SK-N-SH (cell line): ENCODE measurements at regions not wholly inside any gene's neighbourhood (a gene's known extent, or its start where the extent isn't known, plus 50 kb on each side); places are given as distances from the start of the nearest gene placed in this dataset.

Experiments used
- CTCF ChIA-PET: fragments of 300-600, 350-600 bp; formaldehyde crosslinking; extraction: SDS; loops from one replicate; lab custom pipeline; 2021; lab: Yijun Ruan, JAX
- POLR2A ChIA-PET: fragments of 350-600 bp; sonication (Branson Sonifier 250); formaldehyde crosslinking; extraction: SDS; loops from one replicate; lab custom pipeline; 2020; ENCODE audit warnings: antibody characterized with exemption, inconsistent platforms; lab: Yijun Ruan, JAX
- DNase-seq: peaks from one replicate; pipeline ENCODE4 v3.0.0; 2012
- H2AFZ ChIP-seq: fragments of 200-600 bp; sonication (generic); 2 replicates; pipeline ENCODE4 v1.8.1; 2016; ENCODE audit warnings: antibody characterized with exemption, mild to moderate bottlenecking, low read depth
- H3F3A ChIP-seq: fragments of 200-600 bp; sonication (generic); replicated peaks from 2 replicates; pipeline ENCODE3; 2016; ENCODE audit warnings: antibody characterized with exemption, mild to moderate bottlenecking; ENCODE audit not compliant: insufficient read depth
- H3K27ac ChIP-seq, 2 experiments: fragments of 200-500 bp in 1 of 2; fragments of 200-600 bp in 1 of 2; sonication (Bioruptor generic) in 1 of 2; sonication (generic), shearing (Covaris generic) in 1 of 2; 2 replicates each; pipeline versions ENCODE4 v1.5.1 to v1.6.1; 2014 to 2016; ENCODE audit warnings: low read depth in 2 of 2, inconsistent platforms in 1 of 2, low read length in 1 of 2, mild to moderate bottlenecking in 1 of 2, mixed read lengths in 1 of 2
- H3K27me3 ChIP-seq: fragments of 200-600 bp; sonication (generic), shearing (Covaris generic); 2 replicates; pipeline ENCODE4 v1.6.1; 2016; ENCODE audit warnings: mixed run types; ENCODE audit not compliant: insufficient read depth
- H3K36me3 ChIP-seq, 2 experiments: fragments of 200-500 bp in 1 of 2; fragments of 200-600 bp in 1 of 2; sonication (Bioruptor generic) in 1 of 2; sonication (generic) in 1 of 2; replicated peaks in 1 of 2; 2 replicates each; pipeline versions ENCODE3 to v1.5.1; 2014 to 2016; ENCODE audit warnings: low read length in 1 of 2, mild to moderate bottlenecking in 1 of 2; ENCODE audit not compliant: insufficient read depth in 2 of 2, control insufficient read depth in 1 of 2
- H3K4me1 ChIP-seq, 2 experiments: fragments of 200-500 bp in 1 of 2; fragments of 200-600 bp in 1 of 2; sonication (Bioruptor generic) in 1 of 2; sonication (generic), shearing (Covaris generic) in 1 of 2; 2 replicates each; pipeline versions ENCODE4 v1.5.1 to v1.6.1; 2014 to 2016; ENCODE audit warnings: low read depth in 1 of 2, low read length in 1 of 2, mixed run types in 1 of 2; ENCODE audit not compliant: insufficient read depth in 2 of 2, control insufficient read depth in 1 of 2
- H3K4me2 ChIP-seq: fragments of 200-600 bp; sonication (generic), shearing (Covaris generic); 2 replicates; pipeline ENCODE4 v1.6.1; 2017; ENCODE audit warnings: mixed run types
- H3K4me3 ChIP-seq, 2 experiments: fragments of 200-500 bp in 1 of 2; fragments of 200-600 bp in 1 of 2; sonication (Bioruptor generic) in 1 of 2; sonication (generic), shearing (Covaris generic) in 1 of 2; 2 replicates each; pipeline versions ENCODE4 v1.5.1 to v1.8.1; 2014 to 2016; ENCODE audit warnings: low read depth in 2 of 2, inconsistent platforms in 1 of 2, low read length in 1 of 2, mild to moderate bottlenecking in 1 of 2, mixed read lengths in 1 of 2, moderate library complexity in 1 of 2
- H3K79me2 ChIP-seq: fragments of 200-600 bp; sonication (generic); 2 replicates; pipeline ENCODE4 v1.8.1; 2017; ENCODE audit warnings: mild to moderate bottlenecking; ENCODE audit not compliant: insufficient read depth
- H3K9ac ChIP-seq: fragments of 200-600 bp; sonication (generic); 2 replicates; pipeline ENCODE4 v1.6.1; 2017; ENCODE audit warnings: mixed run types
- H3K9me2 ChIP-seq: fragments of 200-600 bp; sonication (generic); 2 replicates; pipeline ENCODE4 v1.6.1; 2017; ENCODE audit warnings: mixed run types
- H3K9me3 ChIP-seq: fragments of 200-600 bp; sonication (generic); 2 replicates; pipeline ENCODE4 v1.6.1; 2017; ENCODE audit warnings: mixed run types, mild to moderate bottlenecking, moderate library complexity
- H4K20me1 ChIP-seq: fragments of 200-600 bp; sonication (generic); 2 replicates; pipeline ENCODE4 v1.6.1; 2017; ENCODE audit warnings: mild to moderate bottlenecking, mixed run types; ENCODE audit not compliant: insufficient read depth
- CHD2 ChIP-seq: fragments of 150-350 bp; IDR thresholded peaks from 2 replicates; pipeline ENCODE4 v1.6.1; 2018; ENCODE audit warnings: low read length; ENCODE audit not compliant: partially characterized antibody
- ELF1 ChIP-seq: IDR thresholded peaks from 2 replicates; pipeline ENCODE4 v1.4.0; 2012
- FOSL2 ChIP-seq: IDR thresholded peaks from 2 replicates; pipeline ENCODE4 v1.4.0; 2012; ENCODE audit warnings: low read depth, mild to moderate bottlenecking, moderate library complexity, borderline replicate concordance
- GABPA ChIP-seq: IDR thresholded peaks from 2 replicates; pipeline ENCODE4 v1.4.0; 2012; ENCODE audit warnings: low read depth, mild to moderate bottlenecking
- GATA2 ChIP-seq: sonication (generic); formaldehyde crosslinking; IDR thresholded peaks from 2 replicates; pipeline ENCODE4 v1.5.0; 2020; ENCODE audit warnings: mild to moderate bottlenecking, missing genetic modification reagents
- IRF3 ChIP-seq: fragments of 150-350 bp; IDR thresholded peaks from 2 replicates; pipeline ENCODE4 v1.6.1; 2016; ENCODE audit warnings: mild to moderate bottlenecking, low read depth, low read length
- JUND ChIP-seq: IDR thresholded peaks from 2 replicates; pipeline ENCODE4 v1.4.0; 2012
- MAX ChIP-seq: IDR thresholded peaks from 2 replicates; pipeline ENCODE4 v1.4.0; 2012; ENCODE audit warnings: low read depth
- MXI1 ChIP-seq: IDR thresholded peaks from 2 replicates; pipeline ENCODE4 v1.6.1; 2012; ENCODE audit warnings: mild to moderate bottlenecking, low read depth, low read length, improper control_type of control experiment
- REST ChIP-seq: IDR thresholded peaks from 2 replicates; pipeline ENCODE4 v1.6.1; 2012; ENCODE audit warnings: mild to moderate bottlenecking, low read depth, low read length, moderate library complexity
- RFX5 ChIP-seq: IDR thresholded peaks from 2 replicates; pipeline ENCODE4 v1.6.1; 2012; ENCODE audit warnings: mild to moderate bottlenecking, improper control_type of control experiment, low read length
- SIN3A ChIP-seq: IDR thresholded peaks from 2 replicates; pipeline ENCODE4 v1.6.1; 2012; ENCODE audit warnings: low read depth, mild to moderate bottlenecking, low read length, moderate library complexity, borderline replicate concordance
- SMC3 ChIP-seq: IDR thresholded peaks from 2 replicates; pipeline ENCODE4 v1.6.1; 2012; ENCODE audit warnings: low read depth, low read length, improper control_type of control experiment
- TCF12 ChIP-seq: IDR thresholded peaks from 2 replicates; pipeline ENCODE4 v1.4.0; 2012
- USF2 ChIP-seq: fragments of 150-350 bp; IDR thresholded peaks from 2 replicates; pipeline ENCODE4 v1.6.1; 2017; ENCODE audit warnings: antibody characterized with exemption, low read length, low read depth, borderline replicate concordance
- ZBTB33 ChIP-seq: IDR thresholded peaks from 2 replicates; pipeline ENCODE4 v1.4.0; 2012; ENCODE audit warnings: low read depth, borderline replicate concordance
- WGBS: methylation state at CpG from one replicate; pipeline ENCODE4 v1.1.6; 2017; ENCODE audit warnings: low lambda C conversion rate; 5-methylcytosine and 5-hydroxymethylcytosine counted together

- 0 out of 2 replicates have a peak overlapping the region, but pooled peaks have one; percentile 54 for H2AFZ ChIP-seq
- peaks cover 0 to 11% of the 10 kb centered on the region in 2 experiments; a peak in 1 of 4 replicates for H3K4me1 ChIP-seq
- WGBS, result 94% methylated on average over 3 of the region's 6 CpGs
- DNase-seq, result no peak
- H3F3A ChIP-seq, result peaks cover 6% of the 10 kb centered on the region
- H3K4me3 ChIP-seq, result no peak overlapping the region
- no peaks in the 10 kb centered on the region for H3K9me3 ChIP-seq
- ChIA-PET CTCF (no interaction called here), POLR2A (no interaction called here)
- no peaks in the 10 kb centered on the region for H3K79me2 ChIP-seq
- no peak for TF ChIP-seq ELF1
- no peak for TF ChIP-seq MAX
- no peak for TF ChIP-seq GABPA
- TF ChIP-seq SIN3A, result no peak
- no peak for TF ChIP-seq ZBTB33
- TF ChIP-seq REST, result no peak
- TF ChIP-seq FOSL2, result no peak
- TF ChIP-seq RFX5, result no peak
- no peak for TF ChIP-seq TCF12
- TF ChIP-seq USF2, result no peak
- TF ChIP-seq MXI1, result no peak
- no peak for TF ChIP-seq IRF3
- TF ChIP-seq GATA2, result no peak
- TF ChIP-seq JUND, result no peak
- TF ChIP-seq CHD2, result no peak
- TF ChIP-seq SMC3, result no peak
- no peak overlapping the region for H3K9ac ChIP-seq
- H3K4me2 ChIP-seq, result no peak overlapping the region
- no peaks in the 10 kb centered on the region for H4K20me1 ChIP-seq
- no peak overlapping the region for H3K27ac ChIP-seq
- no peaks in the 10 kb centered on the region for H3K27me3 ChIP-seq
- no peaks in the 10 kb centered on the region for H3K9me2 ChIP-seq
- H3K36me3 ChIP-seq, result no peaks in the 10 kb centered on the region
Measured at GRCh38 chr2:204454672-204455380, 90.4 kb upstream of the PARD3B start.
